Ovary (tissue), 7 donors: ENCODE measurements at regions not wholly inside any gene's neighbourhood (a gene's known extent, or its start where the extent isn't known, plus 50 kb on each side); places are given as distances from the start of the nearest gene placed in this dataset.

Experiments used
- DNase-seq, 5 donors: peaks; one replicate each; pipeline ENCODE4 v3.0.0-alpha.2; 2019 to 2020
- H3K27ac ChIP-seq, 2 donors: fragments of 200-600 bp; one replicate each; pipeline versions ENCODE4 v1.5.1 to v1.8.0; 2019 to 2022
- H3K27me3 ChIP-seq: fragments of 200-600 bp; one replicate; pipeline ENCODE4 v1.8.0; 2022
- H3K36me3 ChIP-seq: fragments of 200-600 bp; sonication (generic); one replicate; pipeline ENCODE4 v1.5.1; 2019
- H3K4me1 ChIP-seq: one replicate; pipeline ENCODE4 v1.8.1; 2013; ENCODE audit warnings: mild to moderate bottlenecking, moderate library complexity; ENCODE audit not compliant: insufficient read depth
- H3K4me3 ChIP-seq: fragments of 200-600 bp; sonication (generic); one replicate; pipeline ENCODE4 v1.5.1; 2017
- H3K9me3 ChIP-seq, 2 donors: fragments of 200-600 bp in 1 of 2; sonication (generic) in 1 of 2; one replicate each; pipeline versions ENCODE4 v1.5.1 to v1.8.1; 2013 to 2019; ENCODE audit warnings: mild to moderate bottlenecking in 1 of 2, moderate library complexity in 1 of 2
- EP300 ChIP-seq: sonication (generic); formaldehyde crosslinking; IDR thresholded peaks from one replicate; pipeline ENCODE4 v1.6.1; 2017; ENCODE audit warnings: antibody characterized with exemption
- POLR2A ChIP-seq: fragments of 450-650 bp; IDR thresholded peaks from one replicate; pipeline ENCODE4 v1.6.1; 2017; ENCODE audit warnings: antibody characterized with exemption, mild to moderate bottlenecking, moderate library complexity
- WGBS, 3 donors: extraction: QIAGEN DNeasy Blood & Tissue Kit in 1 of 3; methylation state at CpG; one replicate each; pipeline versions ENCODE4 v1.1.5 to v1.1.7; 2013 to 2017; 5-methylcytosine and 5-hydroxymethylcytosine counted together
- intact Hi-C, 4 donors: fragments of 100-400 bp; cut with DNase I; formaldehyde crosslinking; loops; one replicate each; pipeline versions ENCODE4 v1.11.0 to v1.15.1; 2022 to 2023
- TF ChIP-seq, protein P1 (sequence below), 3 donors: fragments of 450-650 bp in 2 of 3; fragments of 200-600 bp in 1 of 3; IDR thresholded peaks; one replicate each; pipeline versions ENCODE4 v1.5.1 to v1.8.0; 2016 to 2022; ENCODE audit warnings: antibody characterized with exemption in 3 of 3, mild to moderate bottlenecking in 1 of 3
- donor health status: DM: no; HTN: no; CAD: no; lungs with moderate emphysema.
- donor health status: DM: no; HTN: no; CAD: no.
- donor health status: Bipolar disorder and iron deficiency.
- donor health status: DM: no; HTN: no; CAD: no.
- donor health status: DM: yes; HTN: yes; CAD: no.

DNA sequence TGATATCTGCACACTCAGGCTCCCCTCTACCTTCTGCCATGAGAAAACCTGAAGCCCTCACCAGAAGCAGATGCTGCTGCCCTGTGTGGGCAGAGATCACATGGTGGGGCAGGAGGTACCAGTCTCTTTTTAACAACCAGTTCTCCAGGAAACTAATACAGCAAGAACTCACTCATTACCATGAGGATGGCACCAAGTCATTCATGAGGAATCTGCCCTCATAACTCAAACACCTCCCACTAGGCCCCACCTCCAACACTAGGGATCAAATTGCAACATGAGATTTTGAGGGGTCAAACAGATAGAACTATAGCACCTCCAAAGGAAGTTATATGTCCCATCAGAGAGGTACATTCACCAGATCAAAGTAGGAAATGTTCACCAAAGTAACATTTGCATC, 136.3 kb upstream of the SHB start:
- no peak for DNase-seq
- Histone ChIP-seq H3K4me1 (no peaks in the 10 kb centered on the region), H3K9me3 (no peaks in the 10 kb centered on the region), H3K27ac (no peak overlapping the region), H3K4me3 (no peak overlapping the region), H3K36me3 (no peaks in the 10 kb centered on the region), H3K27me3 (no peaks in the 10 kb centered on the region)
- intact Hi-C loops, result no loop called here
- TF ChIP-seq POLR2A, result no peak
- TF ChIP-seq, protein P1, sequence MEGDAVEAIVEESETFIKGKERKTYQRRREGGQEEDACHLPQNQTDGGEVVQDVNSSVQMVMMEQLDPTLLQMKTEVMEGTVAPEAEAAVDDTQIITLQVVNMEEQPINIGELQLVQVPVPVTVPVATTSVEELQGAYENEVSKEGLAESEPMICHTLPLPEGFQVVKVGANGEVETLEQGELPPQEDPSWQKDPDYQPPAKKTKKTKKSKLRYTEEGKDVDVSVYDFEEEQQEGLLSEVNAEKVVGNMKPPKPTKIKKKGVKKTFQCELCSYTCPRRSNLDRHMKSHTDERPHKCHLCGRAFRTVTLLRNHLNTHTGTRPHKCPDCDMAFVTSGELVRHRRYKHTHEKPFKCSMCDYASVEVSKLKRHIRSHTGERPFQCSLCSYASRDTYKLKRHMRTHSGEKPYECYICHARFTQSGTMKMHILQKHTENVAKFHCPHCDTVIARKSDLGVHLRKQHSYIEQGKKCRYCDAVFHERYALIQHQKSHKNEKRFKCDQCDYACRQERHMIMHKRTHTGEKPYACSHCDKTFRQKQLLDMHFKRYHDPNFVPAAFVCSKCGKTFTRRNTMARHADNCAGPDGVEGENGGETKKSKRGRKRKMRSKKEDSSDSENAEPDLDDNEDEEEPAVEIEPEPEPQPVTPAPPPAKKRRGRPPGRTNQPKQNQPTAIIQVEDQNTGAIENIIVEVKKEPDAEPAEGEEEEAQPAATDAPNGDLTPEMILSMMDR (IDR thresholded peaks at IDR 0.05), result no peak
- TF ChIP-seq EP300, result no peak

- H3K36me3 ChIP-seq, result no peaks in the 10 kb centered on the region
- H3K27ac ChIP-seq, result no peak overlapping the region
- H3K4me1 ChIP-seq, result no peaks in the 10 kb centered on the region
- 61 to 66% (median 65%) methylated on average over 7 of the region's 7 CpGs for WGBS, 3 donors
- intact Hi-C loops, result no loop called here
- TF ChIP-seq EP300 (no peak), POLR2A (no peak)
- TF ChIP-seq, protein P1 (IDR thresholded peaks at IDR 0.05), result no peak
- H3K9me3 ChIP-seq, result no peaks in the 10 kb centered on the region
- H3K27me3 ChIP-seq, result no peaks in the 10 kb centered on the region
- H3K4me3 ChIP-seq, result no peak overlapping the region
- no peak for DNase-seq
These were observed 133.4 kb upstream of the SHB start for GRCh38 chr9:38202336-38202938.

DNA sequence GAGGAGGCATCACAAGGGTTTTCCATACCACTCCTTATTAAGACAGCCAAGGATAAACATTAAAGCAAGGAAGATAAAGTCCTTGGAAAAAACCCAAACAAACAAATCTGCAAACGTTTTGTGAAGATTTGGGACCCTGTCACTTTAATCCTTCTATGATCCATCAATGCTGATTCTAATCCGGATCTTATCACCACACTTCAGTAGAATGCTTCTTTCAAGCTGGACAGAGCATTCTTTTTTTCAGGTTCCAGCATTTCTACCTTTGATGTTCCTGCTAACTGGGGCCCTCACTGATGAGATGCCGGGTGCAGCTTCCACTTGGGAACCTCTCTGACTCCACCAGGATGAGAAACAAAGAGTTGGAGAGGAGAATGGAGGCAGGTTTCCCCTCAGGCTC, 132.8 kb upstream of the SHB start:
- Histone ChIP-seq H3K27ac (no peak overlapping the region), H3K36me3 (no peaks in the 10 kb centered on the region), H3K27me3 (no peaks in the 10 kb centered on the region), H3K4me1 (no peaks in the 10 kb centered on the region), H3K4me3 (no peak overlapping the region), H3K9me3 (no peaks in the 10 kb centered on the region)
- WGBS, 3 donors, result 45 to 64% (median 62%) methylated on average over 3 of the region's 3 CpGs
- no peak for DNase-seq
- intact Hi-C loops, result no loop called here
- TF ChIP-seq POLR2A (no peak), EP300 (no peak)
- TF ChIP-seq, protein P1 (IDR thresholded peaks at IDR 0.05), result no peak

- Histone ChIP-seq H3K4me3 (no peak overlapping the region), H3K36me3 (no peaks in the 10 kb centered on the region), H3K9me3 (no peaks in the 10 kb centered on the region), H3K27me3 (no peaks in the 10 kb centered on the region), H3K27ac (no peak overlapping the region), H3K4me1 (no peaks in the 10 kb centered on the region)
- intact Hi-C loops, result no loop called here
- WGBS, 3 donors, result 75 to 81% (median 75%) methylated on average over 9 of the region's 9 CpGs
- TF ChIP-seq EP300 (no peak), POLR2A (no peak)
- no peak for DNase-seq
These were observed 131.4 kb upstream of the SHB start for GRCh38 chr9:38200431-38200830.

- intact Hi-C loops, result no loop called here
- no peaks in the 10 kb centered on the region for H3K27me3 ChIP-seq
- no peak overlapping the region for H3K27ac ChIP-seq
- no peaks in the 10 kb centered on the region for H3K36me3 ChIP-seq
- no peaks in the 10 kb centered on the region for H3K9me3 ChIP-seq
- 86 to 91% (median 90%) methylated on average over 6 of the region's 6 CpGs for WGBS, 3 donors
- H3K4me1 ChIP-seq, result no peaks in the 10 kb centered on the region
- no peak for TF ChIP-seq EP300
- no peak for DNase-seq
- no peak overlapping the region for H3K4me3 ChIP-seq
These were observed 129.1 kb upstream of the SHB start for GRCh38 chr9:38198140-38198539.
